Gastroesophageal sphincter (tissue), 3 donors: ENCODE measurements at regions not wholly inside any gene's neighbourhood (a gene's known extent, or its start where the extent isn't known, plus 50 kb on each side); places are given as distances from the start of the nearest gene placed in this dataset.

Experiments
- POLR2A ChIP-seq, 2 donors: fragments of 450-650 bp; IDR thresholded peaks; one replicate each; pipeline ENCODE4 v1.6.1; 2017; ENCODE audit warnings: antibody characterized with exemption in 2 of 2, mild to moderate bottlenecking in 2 of 2, moderate library complexity in 1 of 2
- POLR2AphosphoS5 ChIP-seq: sonication (generic); formaldehyde crosslinking; IDR thresholded peaks from one replicate; pipeline ENCODE4 v1.6.1; 2017; ENCODE audit warnings: antibody characterized with exemption
- TF ChIP-seq, protein P1 (sequence below), 4 experiments: fragments of 200-600 bp in 2 of 4; fragments of 450-650 bp in 2 of 4; sonication (generic) in 1 of 4; IDR thresholded peaks; one replicate each; pipeline ENCODE4 v1.5.1; 2017 to 2019; ENCODE audit warnings: antibody characterized with exemption in 4 of 4, mild to moderate bottlenecking in 2 of 4, moderate library complexity in 2 of 4

DNA sequence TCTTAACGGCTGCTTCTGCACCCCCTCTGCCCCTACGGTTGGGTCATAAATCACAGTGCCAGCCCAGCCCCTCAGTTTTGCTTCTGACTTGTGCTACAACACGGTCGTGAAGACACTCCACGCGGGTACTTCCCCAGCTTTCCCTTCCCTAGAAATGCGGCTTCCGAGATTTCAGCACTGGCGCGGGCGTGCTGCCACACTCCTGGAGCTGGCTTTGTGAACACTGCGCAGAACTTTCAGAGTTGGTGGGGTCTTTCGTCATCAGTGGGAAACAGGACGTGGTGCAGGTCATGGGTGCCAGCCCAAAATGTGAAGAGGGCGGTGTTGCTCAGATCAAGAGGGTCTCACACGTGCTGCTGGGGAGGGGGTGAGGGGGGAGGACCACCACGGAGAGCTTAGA is 733.0 kb upstream of the SALL3 start:
- TF ChIP-seq POLR2A (IDR thresholded peaks at IDR 0.05) = no peak
- no peak for TF ChIP-seq POLR2AphosphoS5
- TF ChIP-seq, protein P1, sequence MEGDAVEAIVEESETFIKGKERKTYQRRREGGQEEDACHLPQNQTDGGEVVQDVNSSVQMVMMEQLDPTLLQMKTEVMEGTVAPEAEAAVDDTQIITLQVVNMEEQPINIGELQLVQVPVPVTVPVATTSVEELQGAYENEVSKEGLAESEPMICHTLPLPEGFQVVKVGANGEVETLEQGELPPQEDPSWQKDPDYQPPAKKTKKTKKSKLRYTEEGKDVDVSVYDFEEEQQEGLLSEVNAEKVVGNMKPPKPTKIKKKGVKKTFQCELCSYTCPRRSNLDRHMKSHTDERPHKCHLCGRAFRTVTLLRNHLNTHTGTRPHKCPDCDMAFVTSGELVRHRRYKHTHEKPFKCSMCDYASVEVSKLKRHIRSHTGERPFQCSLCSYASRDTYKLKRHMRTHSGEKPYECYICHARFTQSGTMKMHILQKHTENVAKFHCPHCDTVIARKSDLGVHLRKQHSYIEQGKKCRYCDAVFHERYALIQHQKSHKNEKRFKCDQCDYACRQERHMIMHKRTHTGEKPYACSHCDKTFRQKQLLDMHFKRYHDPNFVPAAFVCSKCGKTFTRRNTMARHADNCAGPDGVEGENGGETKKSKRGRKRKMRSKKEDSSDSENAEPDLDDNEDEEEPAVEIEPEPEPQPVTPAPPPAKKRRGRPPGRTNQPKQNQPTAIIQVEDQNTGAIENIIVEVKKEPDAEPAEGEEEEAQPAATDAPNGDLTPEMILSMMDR (IDR thresholded peaks at IDR 0.05) = no peak
